HEK293 (cell line): ENCODE measurements at regions not wholly inside any gene's neighbourhood (a gene's known extent, or its start where the extent isn't known, plus 50 kb on each side); places are given as distances from the start of the nearest gene placed in this dataset.

ENCODE experiments used
- CTCF ChIA-PET: fragments of 350-600 bp; formaldehyde crosslinking; extraction: SDS; loops from one replicate; lab custom pipeline; 2021; ENCODE audit warnings: antibody characterized with exemption; lab: Yijun Ruan, JAX
- POLR2A ChIA-PET: fragments of 300-600 bp; formaldehyde crosslinking; extraction: SDS; loops from one replicate; lab custom pipeline; 2020; ENCODE audit warnings: antibody characterized with exemption, inconsistent platforms; lab: Yijun Ruan, JAX
- H3K27ac ChIP-seq: fragments of 200-500 bp; sonication (Bioruptor generic); 2 replicates; pipeline ENCODE4 v1.5.1; 2014; ENCODE audit warnings: low read depth, low read length, control low read depth, inconsistent platforms; ENCODE audit errors: extremely low read depth
- H3K36me3 ChIP-seq, 2 experiments: fragments of 200-500 bp in 1 of 2; sonication (Bioruptor generic) in 1 of 2; 1 replicate in 1 of 2; 2 replicates in 1 of 2; pipeline ENCODE4 v1.5.1; 2014 to 2017; ENCODE audit warnings: inconsistent platforms in 2 of 2, low read length in 2 of 2; ENCODE audit not compliant: control insufficient read depth in 2 of 2, insufficient read depth in 1 of 2
- H3K4me1 ChIP-seq: fragments of 200-500 bp; sonication (Bioruptor generic); 2 replicates; pipeline ENCODE4 v1.5.1; 2014; ENCODE audit warnings: mild to moderate bottlenecking, low read length, inconsistent platforms; ENCODE audit not compliant: control insufficient read depth, insufficient read depth
- H3K4me3 ChIP-seq: 2 replicates; pipeline ENCODE4 v1.5.1; 2011; ENCODE audit warnings: low read depth, mild to moderate bottlenecking, control low read depth, low read length, moderate library complexity
- H3K9me3 ChIP-seq: fragments of 200-500 bp; sonication (Bioruptor generic); 2 replicates; pipeline ENCODE4 v1.5.1; 2014; ENCODE audit warnings: low read depth, low read length, inconsistent platforms; ENCODE audit not compliant: control insufficient read depth, insufficient read depth
- IKZF3 ChIP-seq: fragments of 450-650 bp; IDR thresholded peaks from 2 replicates; pipeline ENCODE4 v1.5.0; 2018; ENCODE audit warnings: missing biosample characterization, mild to moderate bottlenecking, missing genetic modification characterization, moderate library complexity
- PRDM1 ChIP-seq: fragments of 450-650 bp; formaldehyde crosslinking; IDR thresholded peaks from 2 replicates; pipeline ENCODE4; 2016; ENCODE audit warnings: missing biosample characterization, missing genetic modification characterization
- PRDM2 ChIP-seq: fragments of 450-650 bp; formaldehyde crosslinking; IDR thresholded peaks from 2 replicates; pipeline ENCODE4 v1.5.1; 2016; ENCODE audit warnings: missing biosample characterization, missing genetic modification characterization, borderline replicate concordance
- SCRT2 ChIP-seq: fragments of 450-650 bp; formaldehyde crosslinking; IDR thresholded peaks from 2 replicates; pipeline ENCODE4 v1.5.1; 2016; ENCODE audit warnings: missing biosample characterization, missing genetic modification characterization
- YY2 ChIP-seq: fragments of 450-650 bp; formaldehyde crosslinking; IDR thresholded peaks from 2 replicates; pipeline ENCODE4 v1.5.1; 2016; ENCODE audit warnings: missing biosample characterization, missing genetic modification characterization
- ZBTB21 ChIP-seq: fragments of 450-650 bp; formaldehyde crosslinking; IDR thresholded peaks from 2 replicates; pipeline ENCODE4 v1.5.1; 2017; ENCODE audit warnings: missing biosample characterization, missing genetic modification characterization
- ZFP69B ChIP-seq: fragments of 450-650 bp; formaldehyde crosslinking; IDR thresholded peaks from 2 replicates; pipeline ENCODE4 v1.5.1; 2016; ENCODE audit warnings: missing biosample characterization, missing genetic modification characterization
- ZNF132 ChIP-seq: fragments of 450-650 bp; formaldehyde crosslinking; IDR thresholded peaks from 2 replicates; pipeline ENCODE4 v1.5.1; 2017; ENCODE audit warnings: missing biosample characterization, missing genetic modification characterization, borderline replicate concordance
- ZNF148 ChIP-seq: fragments of 450-650 bp; formaldehyde crosslinking; IDR thresholded peaks from 2 replicates; pipeline ENCODE4 v1.5.0; 2017; ENCODE audit warnings: missing biosample characterization, missing genetic modification characterization, borderline replicate concordance
- ZNF174 ChIP-seq: fragments of 450-650 bp; formaldehyde crosslinking; IDR thresholded peaks from 2 replicates; pipeline ENCODE4 v1.5.0; 2017; ENCODE audit warnings: missing biosample characterization, mild to moderate bottlenecking, missing genetic modification characterization
- ZNF23 ChIP-seq: fragments of 450-650 bp; formaldehyde crosslinking; IDR thresholded peaks from 2 replicates; pipeline ENCODE4 v1.5.1; 2016; ENCODE audit warnings: missing biosample characterization, missing genetic modification characterization, borderline replicate concordance
- ZNF280C ChIP-seq: fragments of 450-650 bp; formaldehyde crosslinking; IDR thresholded peaks from 2 replicates; pipeline ENCODE4 v1.5.1; 2016; ENCODE audit warnings: missing biosample characterization, missing genetic modification characterization
- ZNF292 ChIP-seq: fragments of 450-650 bp; formaldehyde crosslinking; IDR thresholded peaks from 2 replicates; pipeline ENCODE4 v1.5.1; 2016; ENCODE audit warnings: low read depth, missing biosample characterization, missing genetic modification characterization, borderline replicate concordance
- ZNF362 ChIP-seq: fragments of 450-650 bp; formaldehyde crosslinking; IDR thresholded peaks from 2 replicates; pipeline ENCODE4 v1.5.1; 2016; ENCODE audit warnings: missing biosample characterization, missing genetic modification characterization
- ZNF416 ChIP-seq: fragments of 450-650 bp; formaldehyde crosslinking; IDR thresholded peaks from 2 replicates; pipeline ENCODE4 v1.5.1; 2016; ENCODE audit warnings: missing biosample characterization, missing genetic modification characterization
- ZNF571 ChIP-seq: fragments of 450-650 bp; formaldehyde crosslinking; IDR thresholded peaks from 2 replicates; pipeline ENCODE4 v1.5.0; 2017; ENCODE audit warnings: missing biosample characterization, missing genetic modification characterization
- ZNF585B ChIP-seq: fragments of 450-650 bp; formaldehyde crosslinking; IDR thresholded peaks from 2 replicates; pipeline ENCODE4 v1.5.1; 2016; ENCODE audit warnings: missing biosample characterization, missing genetic modification characterization
- ZNF600 ChIP-seq: fragments of 450-650 bp; formaldehyde crosslinking; IDR thresholded peaks from 2 replicates; pipeline ENCODE4 v1.5.1; 2016; ENCODE audit warnings: missing biosample characterization, missing genetic modification characterization
- TF ChIP-seq, protein P1 (sequence below): fragments of 450-650 bp; formaldehyde crosslinking; IDR thresholded peaks from 2 replicates; pipeline ENCODE4 v1.5.1; 2016; ENCODE audit warnings: missing biosample characterization, missing genetic modification characterization
- TF ChIP-seq, protein P2 (sequence below): fragments of 450-650 bp; formaldehyde crosslinking; IDR thresholded peaks from 2 replicates; pipeline ENCODE4 v1.5.1; 2016; ENCODE audit warnings: missing biosample characterization, missing genetic modification characterization

- TF ChIP-seq, protein P1, sequence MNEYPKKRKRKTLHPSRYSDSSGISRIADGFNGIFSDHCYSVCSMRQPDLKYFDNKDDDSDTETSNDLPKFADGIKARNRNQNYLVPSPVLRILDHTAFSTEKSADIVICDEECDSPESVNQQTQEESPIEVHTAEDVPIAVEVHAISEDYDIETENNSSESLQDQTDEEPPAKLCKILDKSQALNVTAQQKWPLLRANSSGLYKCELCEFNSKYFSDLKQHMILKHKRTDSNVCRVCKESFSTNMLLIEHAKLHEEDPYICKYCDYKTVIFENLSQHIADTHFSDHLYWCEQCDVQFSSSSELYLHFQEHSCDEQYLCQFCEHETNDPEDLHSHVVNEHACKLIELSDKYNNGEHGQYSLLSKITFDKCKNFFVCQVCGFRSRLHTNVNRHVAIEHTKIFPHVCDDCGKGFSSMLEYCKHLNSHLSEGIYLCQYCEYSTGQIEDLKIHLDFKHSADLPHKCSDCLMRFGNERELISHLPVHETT (tag by site-specific recombination): no peak
- TF ChIP-seq ZNF148 (tag by site-specific recombination): no peak
- TF ChIP-seq, all 188 proteins: peak for 0
These were observed 471.2 kb upstream of the CHST9 start (continued) for GRCh38 chr18:27656167-27656778.

DNA sequence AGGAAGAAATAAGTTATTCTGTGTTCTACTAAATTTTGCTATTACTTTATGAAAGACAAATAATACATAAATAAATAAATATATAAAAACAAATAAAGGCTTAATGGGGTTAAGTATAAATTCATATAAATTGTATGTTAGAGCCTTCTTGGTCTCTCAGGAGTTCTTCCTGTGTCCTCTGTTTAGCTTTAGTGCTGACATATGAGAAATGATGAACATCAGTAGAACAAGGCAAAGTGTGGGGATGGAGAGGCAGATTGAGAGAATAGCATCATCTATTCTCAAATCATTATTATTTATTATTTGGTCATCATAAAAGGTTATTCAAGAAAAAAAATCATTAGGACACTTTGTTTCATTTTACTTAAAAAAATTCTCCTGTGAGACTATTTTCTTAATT is 468.1 kb upstream of the CHST9 start:
- ChIA-PET POLR2A (no interaction called here), CTCF (interaction anchor here (0.6 kb wide), 1 partner anchor 773 kb away, joined by 3 read pairs; no protein-coding TSS in a partner anchor)
- no peak for TF ChIP-seq ZNF585B (tag by site-specific recombination)
- no peak for TF ChIP-seq ZFP69B
- no peak for TF ChIP-seq IKZF3 (tag by site-specific recombination)
- TF ChIP-seq ZNF416: no peak
- TF ChIP-seq, protein P2, sequence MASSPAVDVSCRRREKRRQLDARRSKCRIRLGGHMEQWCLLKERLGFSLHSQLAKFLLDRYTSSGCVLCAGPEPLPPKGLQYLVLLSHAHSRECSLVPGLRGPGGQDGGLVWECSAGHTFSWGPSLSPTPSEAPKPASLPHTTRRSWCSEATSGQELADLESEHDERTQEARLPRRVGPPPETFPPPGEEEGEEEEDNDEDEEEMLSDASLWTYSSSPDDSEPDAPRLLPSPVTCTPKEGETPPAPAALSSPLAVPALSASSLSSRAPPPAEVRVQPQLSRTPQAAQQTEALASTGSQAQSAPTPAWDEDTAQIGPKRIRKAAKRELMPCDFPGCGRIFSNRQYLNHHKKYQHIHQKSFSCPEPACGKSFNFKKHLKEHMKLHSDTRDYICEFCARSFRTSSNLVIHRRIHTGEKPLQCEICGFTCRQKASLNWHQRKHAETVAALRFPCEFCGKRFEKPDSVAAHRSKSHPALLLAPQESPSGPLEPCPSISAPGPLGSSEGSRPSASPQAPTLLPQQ (tag by site-specific recombination): no peak
- TF ChIP-seq ZNF23: no peak
- TF ChIP-seq ZNF280C (tag by site-specific recombination): no peak
- TF ChIP-seq PRDM2: no peak
- no peak for TF ChIP-seq ZNF362 (tag by site-specific recombination)
- TF ChIP-seq ZNF600 (tag by site-specific recombination): no peak
- TF ChIP-seq ZNF571: no peak
- TF ChIP-seq ZNF132 (tag by site-specific recombination): no peak
- no peak for TF ChIP-seq PRDM1 (tag by site-specific recombination)
- TF ChIP-seq SCRT2 (tag by site-specific recombination): no peak
- no peak for TF ChIP-seq ZBTB21 (tag by site-specific recombination)
- no peak for TF ChIP-seq YY2 (tag by site-specific recombination)
- no peak for TF ChIP-seq ZNF292 (tag by site-specific recombination)
- no peak for TF ChIP-seq ZNF174 (tag by site-specific recombination)
- Histone ChIP-seq H3K4me1 (no peaks in the 10 kb centered on the region), H3K4me3 (no peak overlapping the region), H3K36me3 (no peaks in the 10 kb centered on the region), H3K9me3 (no peaks in the 10 kb centered on the region), H3K27ac (no peak overlapping the region)
